OCI-LY1 (cell line): ENCODE measurements at regions not wholly inside any gene's neighbourhood (a gene's known extent, or its start where the extent isn't known, plus 50 kb on each side); places are given as distances from the start of the nearest gene placed in this dataset.
"Not testable (repeated sequence)": the region's sequence is repeated elsewhere in the genome, so short reads cannot be mapped to it uniquely, and the experiment has no call there.

Source experiments
- H2AFZ ChIP-seq: fragments of 200-600 bp; sonication (generic), shearing (Covaris generic); 2 replicates; pipeline ENCODE4 v1.6.0; 2014; ENCODE audit warnings: antibody characterized with exemption, mild to moderate bottlenecking, low read length
- H3F3A ChIP-seq: fragments of 200-600 bp; sonication (generic), shearing (Covaris generic); 2 replicates; pipeline ENCODE4 v1.6.0; 2014; ENCODE audit warnings: mild to moderate bottlenecking, antibody characterized with exemption, low read length, moderate library complexity; ENCODE audit not compliant: insufficient read depth
- H3K27ac ChIP-seq: fragments of 200-600 bp; sonication (generic); 2 replicates; pipeline ENCODE4 v1.5.1; 2014; ENCODE audit warnings: low read length, mixed run types, mild to moderate bottlenecking, low read depth; ENCODE audit not compliant: poor library complexity, severe bottlenecking
- H3K27me3 ChIP-seq: fragments of 200-600 bp; sonication (generic); 2 replicates; pipeline ENCODE4 v1.6.0; 2014; ENCODE audit warnings: antibody characterized with exemption, mild to moderate bottlenecking, low read length, moderate library complexity; ENCODE audit not compliant: insufficient read depth
- H3K36me3 ChIP-seq: fragments of 200-600 bp; sonication (generic); 2 replicates; pipeline ENCODE4 v1.6.1; 2014; ENCODE audit warnings: mild to moderate bottlenecking, antibody characterized with exemption, low read length, moderate library complexity, mixed read lengths; ENCODE audit not compliant: insufficient read depth
- H3K4me1 ChIP-seq: fragments of 200-600 bp; sonication (generic); 2 replicates; pipeline ENCODE4 v1.5.1; 2014; ENCODE audit warnings: mild to moderate bottlenecking, low read length, moderate library complexity; ENCODE audit not compliant: insufficient read depth, severe bottlenecking
- H3K4me2 ChIP-seq: fragments of 200-600 bp; sonication (generic), shearing (Covaris generic); 2 replicates; pipeline ENCODE4 v1.6.1; 2014; ENCODE audit warnings: low read length
- H3K4me3 ChIP-seq: fragments of 200-600 bp; sonication (generic); 2 replicates; pipeline ENCODE4 v1.5.1; 2014; ENCODE audit warnings: low read length, low read depth, mild to moderate bottlenecking, mixed read lengths; ENCODE audit not compliant: poor library complexity, severe bottlenecking
- H3K79me2 ChIP-seq: fragments of 200-600 bp; shearing (Covaris generic); 2 replicates; pipeline ENCODE4 v1.6.1; 2016; ENCODE audit warnings: mixed run types, low read length, mixed read lengths; ENCODE audit not compliant: insufficient read depth
- H3K9ac ChIP-seq: fragments of 200-600 bp; sonication (generic), shearing (Covaris generic); 2 replicates; pipeline ENCODE4 v1.6.1; 2014; ENCODE audit warnings: mild to moderate bottlenecking, low read length, mixed read lengths
- H3K9me2 ChIP-seq: fragments of 200-600 bp; sonication (generic), shearing (Covaris generic); 2 replicates; pipeline ENCODE4 v1.6.1; 2014; ENCODE audit warnings: low read depth, mild to moderate bottlenecking, low read length, mixed read lengths
- H3K9me3 ChIP-seq: fragments of 200-600 bp; shearing (Covaris generic); 2 replicates; pipeline ENCODE4 v1.6.1; 2014; ENCODE audit warnings: low read length, mixed read lengths
- H4K20me1 ChIP-seq: fragments of 200-600 bp; sonication (generic), shearing (Covaris generic); 2 replicates; pipeline ENCODE4 v1.6.0; 2016; ENCODE audit warnings: mild to moderate bottlenecking, low read length; ENCODE audit not compliant: insufficient read depth
- EZH2 ChIP-seq: fragments of 200-600 bp; sonication (generic), shearing (Covaris generic); IDR thresholded peaks from 2 replicates; pipeline ENCODE4 v1.8.0; 2017; ENCODE audit warnings: borderline replicate concordance, mixed run types, mild to moderate bottlenecking, antibody characterized with exemption, low read length, moderate library complexity, mixed read lengths
- TF ChIP-seq, protein P1 (sequence below): fragments of 200-600 bp; sonication (generic), shearing (Covaris generic); IDR thresholded peaks from 2 replicates; pipeline ENCODE4 v1.5.1; 2017; ENCODE audit warnings: mild to moderate bottlenecking, antibody characterized with exemption, low read length, moderate library complexity, mixed read lengths

DNA sequence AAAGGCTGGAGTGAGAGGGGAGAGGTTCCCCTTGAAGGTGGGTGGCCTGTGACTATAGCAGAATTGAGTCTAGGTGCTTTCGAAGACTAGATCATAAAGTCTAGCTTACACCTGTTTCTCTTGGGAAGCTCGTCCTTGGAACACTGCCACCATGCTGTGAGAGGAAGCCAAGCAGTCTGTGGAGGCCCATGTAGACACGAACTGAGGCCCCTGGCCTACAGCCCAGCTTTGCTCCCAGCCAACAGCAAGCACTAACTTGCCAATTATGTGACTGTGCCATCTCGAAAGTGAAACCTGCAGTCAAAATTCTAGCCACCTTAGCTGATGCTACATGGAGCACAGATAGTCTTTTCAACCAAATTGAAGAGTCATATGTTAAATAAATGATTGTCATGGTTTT is 190.5 kb upstream of the NECTIN3 start:
- H3F3A ChIP-seq = no peaks in the 10 kb centered on the region
- no peak overlapping the region for H3K4me2 ChIP-seq
- H3K4me3 ChIP-seq = no peak overlapping the region
- H3K27ac ChIP-seq = no peak overlapping the region
- no peaks in the 10 kb centered on the region for H3K79me2 ChIP-seq
- H2AFZ ChIP-seq = no peak overlapping the region
- H4K20me1 ChIP-seq = no peaks in the 10 kb centered on the region
- H3K9me3 ChIP-seq = no peaks in the 10 kb centered on the region
- H3K27me3 ChIP-seq = no peaks in the 10 kb centered on the region
- no peaks in the 10 kb centered on the region for H3K9me2 ChIP-seq
- H3K4me1 ChIP-seq = no peaks in the 10 kb centered on the region
- no peak overlapping the region for H3K9ac ChIP-seq
- no peaks in the 10 kb centered on the region for H3K36me3 ChIP-seq
- TF ChIP-seq, protein P1, sequence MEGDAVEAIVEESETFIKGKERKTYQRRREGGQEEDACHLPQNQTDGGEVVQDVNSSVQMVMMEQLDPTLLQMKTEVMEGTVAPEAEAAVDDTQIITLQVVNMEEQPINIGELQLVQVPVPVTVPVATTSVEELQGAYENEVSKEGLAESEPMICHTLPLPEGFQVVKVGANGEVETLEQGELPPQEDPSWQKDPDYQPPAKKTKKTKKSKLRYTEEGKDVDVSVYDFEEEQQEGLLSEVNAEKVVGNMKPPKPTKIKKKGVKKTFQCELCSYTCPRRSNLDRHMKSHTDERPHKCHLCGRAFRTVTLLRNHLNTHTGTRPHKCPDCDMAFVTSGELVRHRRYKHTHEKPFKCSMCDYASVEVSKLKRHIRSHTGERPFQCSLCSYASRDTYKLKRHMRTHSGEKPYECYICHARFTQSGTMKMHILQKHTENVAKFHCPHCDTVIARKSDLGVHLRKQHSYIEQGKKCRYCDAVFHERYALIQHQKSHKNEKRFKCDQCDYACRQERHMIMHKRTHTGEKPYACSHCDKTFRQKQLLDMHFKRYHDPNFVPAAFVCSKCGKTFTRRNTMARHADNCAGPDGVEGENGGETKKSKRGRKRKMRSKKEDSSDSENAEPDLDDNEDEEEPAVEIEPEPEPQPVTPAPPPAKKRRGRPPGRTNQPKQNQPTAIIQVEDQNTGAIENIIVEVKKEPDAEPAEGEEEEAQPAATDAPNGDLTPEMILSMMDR = peak; percentile 20; the same call in 1 of the 2 replicates
- no peak for TF ChIP-seq EZH2

DNA sequence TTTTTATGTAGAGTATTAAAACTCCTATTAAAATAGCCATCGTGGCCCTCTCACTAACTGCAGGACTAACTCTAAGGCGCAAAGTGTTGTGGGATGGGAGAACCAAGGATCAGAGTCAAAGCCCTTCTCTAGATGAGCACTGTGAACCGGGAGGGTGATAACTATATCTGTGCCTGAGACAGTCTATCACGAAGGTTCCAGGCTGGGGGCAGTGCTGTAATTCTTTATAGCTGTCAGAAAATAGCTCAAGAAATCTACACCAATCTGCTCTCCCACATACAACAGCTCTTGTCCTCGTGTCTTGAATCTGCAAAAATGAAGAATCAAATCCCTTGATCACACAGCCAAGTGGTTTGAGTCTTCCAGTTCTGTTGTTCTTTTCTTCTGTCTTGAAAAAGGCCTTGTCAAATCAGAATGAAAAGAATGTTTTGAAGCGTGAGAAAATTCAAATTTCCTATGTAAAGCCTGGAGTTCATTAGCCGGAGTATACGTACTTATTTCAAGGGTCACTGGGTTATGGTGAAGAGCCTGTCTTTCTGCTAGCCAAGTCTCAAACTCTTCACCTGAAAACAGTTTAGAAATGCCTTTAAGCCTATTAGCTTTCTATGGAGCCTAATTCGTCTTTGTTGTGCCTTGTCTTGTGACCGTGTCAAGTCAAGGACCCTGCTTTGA is 185.3 kb upstream of the NECTIN3 start:
- no peaks in the 10 kb centered on the region for H3K9me2 ChIP-seq
- H3K4me3 ChIP-seq = no peak overlapping the region
- no peak overlapping the region for H3K27ac ChIP-seq
- no peak overlapping the region for H2AFZ ChIP-seq
- no peaks in the 10 kb centered on the region for H4K20me1 ChIP-seq
- H3K36me3 ChIP-seq = no peaks in the 10 kb centered on the region
- no peak overlapping the region for H3K4me2 ChIP-seq
- H3K9me3 ChIP-seq = no peaks in the 10 kb centered on the region
- TF ChIP-seq, protein P1 = no peak
- no peak for TF ChIP-seq EZH2
- no peaks in the 10 kb centered on the region for H3K27me3 ChIP-seq
- H3K79me2 ChIP-seq = no peaks in the 10 kb centered on the region
- H3K4me1 ChIP-seq = no peaks in the 10 kb centered on the region
- H3F3A ChIP-seq = no peaks in the 10 kb centered on the region
- no peak overlapping the region for H3K9ac ChIP-seq

DNA sequence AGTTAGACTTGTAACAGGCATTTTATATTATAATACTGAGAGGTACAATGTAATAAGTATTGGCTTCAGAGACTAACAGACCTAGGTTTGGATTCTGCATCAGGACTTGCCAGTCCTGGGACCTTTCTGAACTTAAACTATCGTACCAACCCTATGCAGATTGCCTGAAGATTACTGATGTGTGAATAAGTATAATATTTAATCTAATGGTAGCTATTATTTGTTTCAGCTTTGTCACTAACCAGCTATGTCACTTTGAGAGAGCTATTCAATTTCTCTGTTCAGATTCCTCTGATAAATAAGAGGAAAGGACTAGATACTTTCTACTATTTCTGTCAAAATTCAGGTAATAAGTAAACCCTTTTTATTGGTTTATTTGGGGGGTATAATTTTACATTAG is 184.4 kb upstream of the NECTIN3 start:
- no peaks in the 10 kb centered on the region for H3K27me3 ChIP-seq
- TF ChIP-seq, protein P1 = no peak
- H3K4me1 ChIP-seq = no peaks in the 10 kb centered on the region
- no peaks in the 10 kb centered on the region for H4K20me1 ChIP-seq
- no peak overlapping the region for H3K4me3 ChIP-seq
- no peaks in the 10 kb centered on the region for H3K9me2 ChIP-seq
- H3K27ac ChIP-seq = no peak overlapping the region
- H3K36me3 ChIP-seq = no peaks in the 10 kb centered on the region
- H3K4me2 ChIP-seq = no peak overlapping the region
- H3K79me2 ChIP-seq = no peaks in the 10 kb centered on the region
- H3F3A ChIP-seq = no peaks in the 10 kb centered on the region
- no peak overlapping the region for H3K9ac ChIP-seq
- H2AFZ ChIP-seq = no peak overlapping the region
- H3K9me3 ChIP-seq = no peaks in the 10 kb centered on the region

DNA sequence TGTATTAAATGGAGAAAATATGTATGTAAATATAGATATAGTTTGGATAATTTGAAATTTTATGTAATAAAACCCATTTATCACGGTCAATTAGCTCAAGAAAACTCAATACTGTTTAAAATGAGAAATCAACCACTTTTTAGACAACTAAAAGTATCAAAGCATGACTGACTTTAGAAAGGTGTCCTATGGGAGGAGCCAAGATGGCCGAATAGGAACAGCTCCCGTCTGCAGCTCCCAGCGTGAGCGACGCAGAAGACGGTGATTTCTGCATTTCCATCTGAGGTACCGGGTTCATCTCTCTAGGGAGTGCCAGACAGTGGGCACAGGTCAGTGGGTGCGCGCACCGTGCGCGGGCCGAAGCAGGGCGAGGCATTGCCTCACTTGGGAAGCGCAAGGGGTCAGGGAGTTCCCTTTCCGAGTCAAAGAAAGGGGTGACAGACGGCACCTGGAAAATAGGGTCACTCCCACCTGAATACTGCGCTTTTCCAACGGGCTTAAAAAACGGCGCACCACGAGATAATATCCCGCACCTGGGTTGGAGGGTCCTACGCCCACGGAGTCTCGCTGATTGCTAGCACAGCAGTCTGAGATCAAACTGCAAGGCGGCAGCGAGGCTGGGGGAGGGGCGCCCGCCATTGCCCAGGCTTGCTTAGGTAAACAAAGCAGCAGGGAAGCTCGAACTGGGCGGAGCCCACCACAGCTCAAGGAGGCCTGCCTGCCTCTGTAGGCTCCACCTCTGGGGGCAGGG is 182.8 kb upstream of the NECTIN3 start:
- H3K79me2 ChIP-seq, H3K9me2 ChIP-seq, H3K4me3 ChIP-seq, H3K27ac ChIP-seq, H3F3A ChIP-seq, H3K4me2 ChIP-seq, H3K9ac ChIP-seq, H3K9me3 ChIP-seq, H2AFZ ChIP-seq, H3K4me1 ChIP-seq, H4K20me1 ChIP-seq, H3K27me3 ChIP-seq, H3K36me3 ChIP-seq: not testable (repeated sequence)

DNA sequence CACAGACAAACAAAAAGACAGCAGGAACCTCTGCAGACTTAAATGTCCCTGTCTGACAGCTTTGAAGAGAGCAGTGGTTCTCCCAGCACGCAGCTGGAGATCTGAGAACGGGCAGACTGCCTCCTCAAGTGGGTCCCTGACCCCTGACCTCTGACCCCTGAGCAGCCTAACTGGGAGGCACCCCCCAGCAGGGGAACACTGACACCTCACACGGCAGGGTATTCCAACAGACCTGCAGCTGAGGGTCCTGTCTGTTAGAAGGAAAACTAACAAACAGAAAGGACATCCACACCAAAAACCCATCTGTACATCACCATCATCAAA is 182.3 kb upstream of the NECTIN3 start:
- not testable (repeated sequence) for H3F3A ChIP-seq, H3K4me2 ChIP-seq, H3K4me1 ChIP-seq, H3K9me2 ChIP-seq, H3K36me3 ChIP-seq, H3K27ac ChIP-seq, H3K27me3 ChIP-seq, H3K9ac ChIP-seq, H3K79me2 ChIP-seq, H3K9me3 ChIP-seq, H4K20me1 ChIP-seq, H3K4me3 ChIP-seq, H2AFZ ChIP-seq
